ENCODE measurements at regions not wholly inside any gene's neighbourhood (a gene's known extent, or its start where the extent isn't known, plus 50 kb on each side); places are given as distances from the start of the nearest gene placed in this dataset.

- WGBS (ENCODE audit: low lambda C conversion rate): 27% methylated on average over 1 of the region's 1 CpG
Observed at GRCh38 chr2:15112216-15112615, 448.9 kb downstream of the NBAS start.

More at GRCh38 chr2:15112216-15112615, 448.9 kb downstream of the NBAS start:
- no peak overlapping the region for H3K4me3 ChIP-seq (ENCODE audit: low read depth in 2 of 2, low read length in 1 of 2)
- H3F3A ChIP-seq (replicated peaks; ENCODE audit: insufficient read depth): no peaks in the 10 kb centered on the region
- DNase-seq: no peak
- H3K9me3 ChIP-seq: peaks cover 10% of the 10 kb centered on the region; the same call in 1 of the 2 replicates
- no peak overlapping the region for H2AFZ ChIP-seq (ENCODE audit: low read depth)
- no peaks in the 10 kb centered on the region for H4K20me1 ChIP-seq (ENCODE audit: insufficient read depth)
- no peak overlapping the region for H3K27ac ChIP-seq (ENCODE audit: low read depth in 2 of 2, low read length in 1 of 2)
- POLR2A ChIA-PET: no interaction called here
- H3K9ac ChIP-seq: no peak overlapping the region
- TF ChIP-seq MEF2A (IDR thresholded peaks at IDR 0.05; ENCODE audit: borderline replicate concordance, low read depth) (no peak), YY1 (IDR thresholded peaks at IDR 0.05; ENCODE audit: low read depth) (no peak), ZBTB33 (IDR thresholded peaks at IDR 0.05; ENCODE audit: borderline replicate concordance, low read depth) (no peak), ELF1 (IDR thresholded peaks at IDR 0.05) (no peak), POLR2AphosphoS5 (IDR thresholded peaks at IDR 0.05; ENCODE audit: low read depth, low read length) (no peak), USF1 (IDR thresholded peaks at IDR 0.05; ENCODE audit: borderline replicate concordance, low read depth) (no peak), RXRA (IDR thresholded peaks at IDR 0.05; ENCODE audit: borderline replicate concordance, low read depth) (no peak), RAD21 (IDR thresholded peaks at IDR 0.05; ENCODE audit: low read length) (no peak), MXI1 (IDR thresholded peaks at IDR 0.05; ENCODE audit: low read depth, low read length) (no peak), TAF1 (IDR thresholded peaks at IDR 0.05; ENCODE audit: borderline replicate concordance, low read depth, low read length) (no peak), REST (IDR thresholded peaks at IDR 0.05; ENCODE audit: low read depth, low read length) (no peak), SMC3 (IDR thresholded peaks at IDR 0.05; ENCODE audit: low read depth, low read length) (no peak), GATA2 (CRISPR knock-in tag; IDR thresholded peaks at IDR 0.05) (no peak), PBX3 (IDR thresholded peaks at IDR 0.05) (no peak), EZH2phosphoT487 (IDR thresholded peaks at IDR 0.05; ENCODE audit: borderline replicate concordance, low read depth) (no peak), RCOR1 (IDR thresholded peaks at IDR 0.05; ENCODE audit: low read length) (no peak), CTCF (IDR thresholded peaks at IDR 0.05) (no peak), FOXM1 (IDR thresholded peaks at IDR 0.05; ENCODE audit: low read depth) (no peak), FOXJ3 (CRISPR knock-in tag; IDR thresholded peaks at IDR 0.05) (no peak), FOSL2 (IDR thresholded peaks at IDR 0.05; ENCODE audit: borderline replicate concordance, low read depth) (no peak)
- H3K79me2 ChIP-seq (ENCODE audit: insufficient read depth): no peaks in the 10 kb centered on the region
- H3K36me3 ChIP-seq (replicated peaks in 1 of 2; ENCODE audit: control insufficient read depth in 1 of 2, insufficient read depth in 2 of 2, low read length in 1 of 2): no peaks in the 10 kb centered on the region
- peaks cover 3% of the 10 kb centered on the region; the same call in 1 of the 2 replicates for H3K9me2 ChIP-seq
- H3K27me3 ChIP-seq (ENCODE audit: insufficient read depth): no peaks in the 10 kb centered on the region
- H3K4me1 ChIP-seq (ENCODE audit: control insufficient read depth in 1 of 2, insufficient read depth in 2 of 2, low read depth in 1 of 2, low read length in 1 of 2): no peaks in the 10 kb centered on the region
- CTCF ChIA-PET: no interaction called here
- no peak overlapping the region for H3K4me2 ChIP-seq

Measured in SK-N-SH (cell line).